PC-9 (cell line): ENCODE measurements at regions not wholly inside any gene's neighbourhood (a gene's known extent, or its start where the extent isn't known, plus 50 kb on each side); places are given as distances from the start of the nearest gene placed in this dataset.

ENCODE experiments used
- CTCF ChIP-seq: fragments of 200-600 bp; sonication (generic); conservative IDR thresholded peaks from 2 replicates; pipeline ENCODE4 v1.6.1; 2017; ENCODE audit warnings: mixed run types, antibody characterized with exemption, mild to moderate bottlenecking, moderate library complexity
- EZH2 ChIP-seq: fragments of 200-600 bp; sonication (generic); IDR thresholded peaks from 2 replicates; pipeline ENCODE4 v1.8.0; 2017; ENCODE audit warnings: antibody characterized with exemption, low read depth

GRCh38 chr5:6861667-6862066, 148.4 kb downstream of the TENT4A start:
- no peak for TF ChIP-seq CTCF
- TF ChIP-seq EZH2 = no peak
